ENCODE measurements at regions not wholly inside any gene's neighbourhood (a gene's known extent, or its start where the extent isn't known, plus 50 kb on each side); places are given as distances from the start of the nearest gene placed in this dataset.
"Not testable (repeated sequence)": the region's sequence is repeated elsewhere in the genome, so short reads cannot be mapped to it uniquely, and the experiment has no call there.

DNA sequence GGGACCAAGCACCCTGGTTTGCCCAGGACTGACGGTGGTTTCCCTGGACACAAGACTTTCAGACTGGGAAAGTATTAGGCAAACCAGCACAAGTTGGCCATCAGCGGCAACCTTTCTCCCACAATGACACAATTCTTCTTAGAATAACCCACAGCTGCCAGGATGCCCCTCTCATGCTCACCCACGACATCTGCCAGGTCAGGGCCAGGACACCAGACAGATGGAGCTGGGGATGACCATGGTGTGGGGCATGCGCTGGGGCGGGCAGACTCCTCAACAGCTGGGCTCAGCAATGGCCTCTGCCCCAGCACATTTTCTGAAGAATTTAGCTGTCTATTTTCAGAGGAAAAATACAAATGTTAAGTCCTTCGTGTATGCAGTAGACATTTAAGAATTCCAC is 226.4 kb downstream of the FNDC1 start:
- no peak for TF ChIP-seq POLR2A (IDR thresholded peaks at IDR 0.05; ENCODE audit: low read depth, low read length)
- DNase-seq (ENCODE audit: insufficient read length, low spot score) (no peak), FAIRE-seq (no peak)

DNA sequence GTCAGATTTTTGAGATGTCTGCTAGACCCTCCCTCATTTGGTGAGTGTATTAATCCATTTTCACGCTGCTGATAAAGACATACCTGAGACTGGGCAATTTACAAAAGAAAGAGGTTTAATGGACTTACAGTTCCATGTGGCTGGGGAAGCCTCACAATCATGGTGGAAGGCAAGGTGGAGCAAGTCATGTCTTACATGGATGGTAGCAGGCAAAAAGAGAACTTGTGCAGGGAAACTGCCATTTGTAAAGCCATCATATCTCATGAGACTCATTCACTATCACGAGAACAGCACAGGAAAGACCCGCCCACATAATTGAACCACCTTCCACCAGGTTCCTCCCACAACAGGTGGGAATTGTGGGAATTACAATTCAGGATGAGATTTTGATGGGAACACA is 223.5 kb downstream of the FNDC1 start:
- not testable (repeated sequence) for FAIRE-seq; DNase-seq (ENCODE audit: insufficient read length, low spot score)

DNA sequence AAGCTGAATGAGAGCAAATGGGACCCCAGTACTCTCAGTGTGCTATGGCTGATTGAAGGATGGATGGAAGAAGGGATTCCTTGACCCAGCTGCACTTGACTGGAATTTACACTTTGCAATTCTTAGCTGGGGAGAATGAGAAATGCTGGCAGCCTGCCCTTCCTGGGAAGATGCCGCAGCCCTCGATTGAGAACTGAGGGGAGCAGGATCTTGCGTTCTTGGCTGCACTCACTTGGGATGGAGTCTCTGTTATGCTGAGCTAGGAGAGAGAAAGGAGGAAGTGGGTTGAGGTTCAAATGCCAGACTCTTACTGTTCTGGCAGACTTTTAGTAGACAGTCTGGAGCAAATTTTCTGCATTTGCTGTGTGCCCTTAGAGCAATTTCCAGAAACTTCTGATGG is 221.2 kb downstream of the FNDC1 start:
- DNase-seq (ENCODE audit: insufficient read length, low spot score) (no peak), FAIRE-seq (no peak)
- no peak for TF ChIP-seq POLR2A (IDR thresholded peaks at IDR 0.05; ENCODE audit: low read depth, low read length)

DNA sequence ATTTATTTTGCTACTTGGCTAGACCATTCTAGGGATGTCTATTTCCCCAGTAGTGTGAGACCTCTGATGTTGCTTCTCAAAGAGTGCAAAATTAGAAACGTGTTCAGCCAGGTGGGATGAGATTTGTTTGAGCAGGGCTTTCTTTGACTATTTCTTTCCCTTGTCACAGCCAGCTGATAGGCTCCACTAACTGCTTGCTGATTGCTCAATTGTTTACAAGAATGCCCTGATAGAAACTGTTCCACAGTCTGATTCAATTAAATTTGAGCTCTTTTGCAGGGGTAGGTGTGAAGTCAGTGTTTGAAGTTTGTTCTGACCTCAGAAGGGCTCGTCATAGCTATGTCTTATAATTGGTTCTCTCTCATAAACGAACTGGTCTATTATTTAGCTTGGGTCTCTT is 220.5 kb downstream of the FNDC1 start:
- FAIRE-seq, result no peak

DNA sequence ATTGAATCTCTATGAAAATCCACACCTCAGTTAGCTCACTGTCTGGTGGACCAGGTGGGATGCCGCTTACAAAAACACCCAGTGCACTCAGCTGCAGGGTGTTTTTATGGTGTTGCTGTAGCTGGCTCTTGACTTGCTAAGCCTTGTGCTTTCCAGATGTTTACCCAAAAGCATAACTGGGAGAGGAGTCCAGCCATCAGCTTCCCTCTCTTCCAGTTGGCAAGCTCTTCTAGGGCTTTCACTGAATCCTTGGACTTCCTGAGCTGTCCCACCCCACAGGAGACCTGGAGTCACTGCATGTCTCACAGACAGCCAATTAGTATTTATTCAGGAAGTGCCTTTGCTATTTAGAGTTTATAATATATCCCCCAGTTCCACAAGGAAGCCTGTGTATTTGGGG is 210.9 kb downstream of the FNDC1 start:
- FAIRE-seq, result no peak
- no peak for DNase-seq (ENCODE audit: insufficient read length, low spot score)
- TF ChIP-seq POLR2A (IDR thresholded peaks at IDR 0.05; ENCODE audit: low read depth, low read length), result no peak

More for the DNA sequence above, 220.5 kb downstream of the FNDC1 start:
- TF ChIP-seq POLR2A (IDR thresholded peaks at IDR 0.05; ENCODE audit: low read depth, low read length), result no peak
- DNase-seq (ENCODE audit: insufficient read length, low spot score), result no peak

DNA sequence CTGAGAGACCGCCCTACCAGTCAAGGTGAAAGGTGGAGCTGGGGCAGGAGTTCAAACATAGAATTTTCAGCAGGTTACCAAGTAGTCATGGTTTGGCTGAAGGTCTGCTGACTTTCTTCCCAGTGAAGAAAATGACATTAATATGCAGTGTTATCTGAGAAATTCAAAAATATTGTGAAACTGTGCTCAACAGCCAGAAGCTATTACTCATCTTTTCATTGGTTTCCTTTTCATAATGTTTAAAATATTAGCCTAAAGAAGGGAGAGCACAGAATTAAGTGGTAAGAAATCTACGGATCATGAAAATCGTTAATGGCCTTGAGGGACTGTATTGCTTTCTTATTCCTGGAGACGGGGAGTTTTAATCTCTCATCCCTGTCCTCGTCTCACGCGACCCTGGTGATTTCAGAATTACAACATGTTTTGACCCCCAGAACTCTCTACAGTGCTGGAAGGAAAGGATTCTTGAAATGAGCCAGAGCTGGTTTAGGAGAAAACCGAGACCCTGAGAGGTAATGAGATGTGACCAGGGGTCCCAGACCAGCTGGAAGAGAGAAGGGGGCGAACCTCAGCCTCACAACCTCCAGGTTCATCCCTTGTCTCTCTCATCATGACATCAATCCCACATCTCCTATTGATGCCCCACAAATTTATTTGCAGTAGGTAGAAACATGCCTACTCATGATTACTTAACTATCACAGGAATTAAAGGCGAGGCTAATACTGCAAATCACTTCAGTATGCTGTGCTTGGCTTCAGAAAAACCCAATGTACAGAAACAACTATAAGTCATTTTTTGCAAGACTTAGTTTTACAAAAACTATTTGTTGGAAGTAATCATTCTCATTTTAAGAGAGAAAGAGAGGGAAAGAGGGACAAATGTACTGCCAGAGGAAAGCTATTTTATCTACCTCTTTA is 209.5 kb downstream of the FNDC1 start:
- TF ChIP-seq POLR2A (IDR thresholded peaks at IDR 0.05; ENCODE audit: low read depth, low read length), result no peak
- DNase-seq (ENCODE audit: insufficient read length, low spot score), result no peak
- FAIRE-seq, result no peak

DNA sequence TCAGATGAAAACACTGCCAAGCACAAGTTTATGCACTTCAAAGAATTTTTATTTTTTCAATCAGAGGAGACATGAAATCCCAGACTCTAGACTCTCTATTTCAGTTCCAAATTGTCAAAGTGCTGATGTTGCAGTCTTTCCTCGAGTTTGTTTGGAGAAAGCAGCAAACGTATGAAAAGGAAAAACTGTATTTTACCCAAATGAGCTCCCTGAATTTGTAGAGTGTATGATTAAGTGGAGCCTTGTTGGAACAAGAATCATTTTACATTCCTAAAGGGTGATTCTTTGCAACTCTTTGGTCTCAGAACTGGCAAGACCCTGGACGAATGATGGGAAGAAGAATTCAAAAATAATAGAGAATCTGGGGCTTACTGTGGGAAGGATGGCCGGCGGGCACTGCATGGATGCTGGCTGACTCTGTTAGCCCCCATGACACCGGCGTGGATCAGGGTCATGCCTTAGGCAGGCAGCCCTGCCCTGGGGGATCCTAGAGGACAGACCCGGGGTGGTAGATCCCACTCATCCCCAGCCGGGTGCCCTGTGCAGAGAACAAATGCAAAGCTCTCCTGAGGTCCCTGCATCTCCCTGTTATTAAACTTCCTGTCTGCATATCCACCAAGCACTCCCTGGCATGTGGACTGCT is 207.4 kb downstream of the FNDC1 start:
- FAIRE-seq, result no peak
- DNase-seq (ENCODE audit: insufficient read length, low spot score), result no peak
- no peak for TF ChIP-seq POLR2A (IDR thresholded peaks at IDR 0.05; ENCODE audit: low read depth, low read length)

DNA sequence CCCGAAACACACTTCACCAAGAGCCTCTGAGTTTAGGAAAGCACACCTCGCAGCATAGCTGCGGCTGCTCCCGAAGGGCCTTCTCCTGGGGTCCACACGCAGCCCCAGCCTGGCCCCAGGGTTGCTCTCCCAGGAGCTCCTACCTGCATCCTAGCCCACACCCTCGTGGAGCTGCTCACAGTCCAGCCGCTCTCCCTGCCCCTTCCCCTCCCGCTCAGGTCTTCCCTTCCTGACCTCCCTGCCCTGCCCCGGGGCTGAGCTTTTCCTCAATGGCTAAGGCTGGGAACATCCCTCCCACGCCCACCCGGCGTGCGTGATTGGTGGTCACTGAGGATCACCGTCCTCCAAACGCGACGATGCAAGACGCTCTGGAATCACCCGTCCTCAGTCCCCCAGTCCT is 205.8 kb downstream of the FNDC1 start:
- DNase-seq (ENCODE audit: insufficient read length, low spot score), result no peak
- no peak for FAIRE-seq
- no peak for TF ChIP-seq POLR2A (IDR thresholded peaks at IDR 0.05; ENCODE audit: low read depth, low read length)

DNA sequence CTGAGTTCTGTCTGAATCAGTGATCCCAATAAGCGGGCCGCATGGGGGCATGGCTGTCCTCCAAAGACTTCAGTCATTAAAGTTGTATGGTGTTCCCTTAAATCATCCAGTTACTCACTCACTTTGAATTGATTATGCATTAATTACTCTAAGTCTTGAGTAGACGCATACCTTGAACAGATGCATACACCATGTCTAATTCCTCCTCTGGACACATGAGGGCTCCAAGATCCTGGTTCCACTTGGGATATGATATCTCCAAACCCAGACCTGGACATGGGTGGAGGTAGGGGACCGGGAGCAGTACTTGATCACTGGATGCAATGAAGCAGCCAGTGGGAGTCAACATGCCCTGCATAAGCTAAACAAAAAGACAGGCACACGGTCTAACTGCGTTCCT is 204.5 kb downstream of the FNDC1 start:
- no peak for TF ChIP-seq POLR2A (IDR thresholded peaks at IDR 0.05; ENCODE audit: low read depth, low read length)
- FAIRE-seq (no peak), DNase-seq (ENCODE audit: insufficient read length, low spot score) (no peak)

DNA sequence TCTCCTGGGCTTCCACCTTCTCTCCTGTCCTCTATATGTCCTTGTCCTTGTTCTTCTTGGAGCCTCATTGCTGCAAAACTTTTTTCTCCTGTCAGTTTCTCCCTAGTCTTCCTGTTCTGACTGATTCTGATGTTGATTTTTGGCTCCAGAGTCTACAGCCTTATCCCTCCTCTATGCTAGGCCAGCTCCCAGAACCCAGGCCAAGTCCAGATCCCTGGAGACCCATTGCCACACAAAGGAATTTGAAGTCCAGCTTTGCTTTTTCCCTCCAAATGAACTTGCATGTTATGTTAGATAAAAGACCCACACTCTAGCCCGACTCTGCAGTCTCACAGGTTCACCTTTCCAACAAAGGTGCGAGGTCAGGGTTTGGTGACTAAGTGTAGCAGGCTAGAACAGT is 203.1 kb downstream of the FNDC1 start:
- TF ChIP-seq POLR2A (IDR thresholded peaks at IDR 0.05; ENCODE audit: low read depth, low read length), result no peak
- DNase-seq (ENCODE audit: insufficient read length, low spot score), result no peak
- FAIRE-seq, result no peak

DNA sequence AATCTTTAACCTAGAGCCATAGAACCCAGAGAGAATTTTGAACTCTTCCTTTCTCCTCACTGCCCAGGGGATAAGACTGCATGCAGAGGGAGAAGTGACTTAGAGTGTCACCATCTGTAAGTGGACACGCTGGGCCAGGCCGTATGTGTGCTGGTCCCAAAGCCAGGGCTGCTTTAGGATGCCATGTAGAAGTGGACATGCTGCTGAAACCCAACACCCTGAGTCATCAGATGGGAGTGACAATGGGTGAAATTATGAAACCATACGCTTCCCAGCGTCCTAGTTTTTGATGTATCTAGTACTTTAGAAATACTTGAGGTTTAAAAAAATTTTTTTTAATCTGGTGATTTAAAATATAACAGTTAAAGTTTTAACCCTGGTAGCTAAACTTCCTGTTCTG is 191.1 kb downstream of the FNDC1 start:
- FAIRE-seq (no peak), DNase-seq (ENCODE audit: insufficient read length, low spot score) (no peak)
- no peak for TF ChIP-seq POLR2A (IDR thresholded peaks at IDR 0.05; ENCODE audit: low read depth, low read length)

DNA sequence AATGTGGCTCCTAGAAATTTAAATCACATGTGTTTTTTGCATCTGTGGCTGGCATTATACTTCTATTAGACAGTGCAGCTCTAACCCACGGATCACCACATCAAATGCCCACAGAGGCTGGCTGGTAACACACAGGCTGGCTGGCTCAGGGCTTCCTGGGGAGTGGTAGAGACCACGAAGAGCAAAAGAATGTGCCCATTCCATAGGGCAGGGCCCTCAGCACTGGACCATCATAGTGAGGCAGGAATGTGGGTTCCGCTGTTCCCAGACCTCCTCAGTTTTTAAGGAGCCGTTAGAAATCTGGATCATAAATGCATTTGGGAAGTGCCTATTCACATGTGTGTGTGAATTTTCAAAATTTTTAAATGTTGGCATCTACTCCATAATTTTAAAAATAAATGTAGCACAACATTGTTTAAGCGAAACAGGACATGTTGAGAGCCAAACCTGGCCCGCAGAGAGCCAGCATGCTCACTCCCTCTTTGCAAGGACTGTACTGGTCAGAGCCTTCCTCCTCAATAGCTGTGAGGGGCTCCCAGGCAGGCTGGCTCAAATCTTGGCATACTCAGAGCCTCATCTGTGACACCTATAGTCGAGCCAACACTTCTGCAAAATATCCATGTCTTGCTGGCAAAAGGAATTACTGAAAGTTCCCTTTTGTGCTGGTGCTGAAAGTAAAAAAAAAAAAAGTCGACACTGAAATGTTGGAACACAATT is 190.5 kb downstream of the FNDC1 start:
- no peak for TF ChIP-seq POLR2A (IDR thresholded peaks at IDR 0.05; ENCODE audit: low read depth, low read length)
- FAIRE-seq (no peak), DNase-seq (ENCODE audit: insufficient read length, low spot score) (no peak)

DNA sequence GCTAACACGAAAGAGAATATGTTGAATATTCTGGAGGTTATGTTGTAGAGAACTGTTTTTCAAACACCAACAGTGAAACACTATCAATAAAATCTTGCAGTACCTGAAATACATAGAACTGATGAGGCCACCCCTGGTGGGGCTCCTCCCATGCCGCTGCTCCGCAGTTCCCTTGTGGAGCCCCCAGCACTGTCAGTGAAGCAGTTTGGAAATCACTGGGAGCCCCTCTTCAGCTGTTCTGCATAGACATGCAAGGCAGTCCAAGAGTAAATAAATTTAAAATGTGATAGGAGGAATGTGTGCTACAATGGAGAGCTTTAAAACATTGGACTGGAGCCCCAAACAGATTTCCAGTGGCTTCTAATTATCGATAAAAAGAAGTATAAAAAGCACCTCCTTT is 189.4 kb downstream of the FNDC1 start:
- FAIRE-seq (no peak), DNase-seq (ENCODE audit: insufficient read length, low spot score) (no peak)
- no peak for TF ChIP-seq POLR2A (IDR thresholded peaks at IDR 0.05; ENCODE audit: low read depth, low read length)

DNA sequence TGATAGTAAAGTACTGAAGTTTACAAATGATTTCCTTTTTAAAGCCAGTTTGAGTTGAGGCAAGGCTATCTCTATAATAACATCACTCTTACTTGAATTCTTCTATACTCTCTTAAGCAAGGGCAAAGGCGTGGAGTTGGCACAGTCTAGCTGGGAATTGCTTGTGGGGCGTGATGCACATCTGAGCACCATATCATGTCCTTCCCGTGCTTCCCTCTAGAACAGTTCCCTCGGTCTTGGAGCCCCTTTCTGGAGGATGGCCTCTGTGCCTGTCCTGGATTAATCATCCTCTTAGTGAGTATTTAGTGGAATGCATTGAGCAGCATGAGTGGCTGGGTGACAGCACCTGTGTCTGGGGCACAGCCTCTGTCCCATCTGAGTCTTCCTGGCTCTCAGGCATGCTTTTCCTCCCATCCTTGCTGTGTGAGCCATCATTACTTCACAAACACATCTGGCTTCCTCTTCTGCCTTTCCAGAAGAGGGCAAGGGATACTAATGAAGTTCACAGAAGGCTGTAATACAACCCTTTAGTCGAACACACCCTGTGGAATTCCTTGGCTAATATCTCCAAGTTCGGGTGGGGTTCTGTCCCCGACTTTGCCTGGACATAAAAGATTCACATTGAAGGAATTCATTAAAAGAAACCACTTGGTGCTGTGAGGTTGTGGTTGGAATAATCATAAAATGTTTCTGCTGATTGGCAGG is 188.2 kb downstream of the FNDC1 start:
- no peak for FAIRE-seq
- DNase-seq (ENCODE audit: insufficient read length, low spot score), result no peak
- no peak for TF ChIP-seq POLR2A (IDR thresholded peaks at IDR 0.05; ENCODE audit: low read depth, low read length)
